H9 (cell line): ENCODE measurements at regions not wholly inside any gene's neighbourhood (a gene's known extent, or its start where the extent isn't known, plus 50 kb on each side); places are given as distances from the start of the nearest gene placed in this dataset.

Experiments used
- DNase-seq: peaks from one replicate; pipeline ENCODE4 v3.0.0-alpha.2; 2017
- H2AFZ ChIP-seq: one replicate; pipeline ENCODE4 v1.6.1; 2013; ENCODE audit warnings: mild to moderate bottlenecking, low read length, control low read depth, moderate library complexity
- H2AK5ac ChIP-seq: 2 replicates; pipeline ENCODE4 v1.6.1; 2013; ENCODE audit warnings: low read length, control low read depth, mixed read lengths; ENCODE audit not compliant: insufficient read length
- H2BK120ac ChIP-seq: one replicate; pipeline ENCODE4 v1.6.1; 2013; ENCODE audit warnings: low read depth, mild to moderate bottlenecking, low read length, control low read depth, inconsistent platforms; ENCODE audit not compliant: poor library complexity, severe bottlenecking
- H2BK12ac ChIP-seq: 2 replicates; pipeline ENCODE4 v1.6.1; 2013; ENCODE audit warnings: low read length, control low read depth, mixed read lengths, low read depth; ENCODE audit not compliant: insufficient read length
- H2BK15ac ChIP-seq: 2 replicates; pipeline ENCODE4 v1.6.1; 2013; ENCODE audit warnings: low read depth, low read length, control low read depth
- H2BK20ac ChIP-seq: one replicate; pipeline ENCODE4 v1.6.1; 2013; ENCODE audit warnings: low read depth, mild to moderate bottlenecking, low read length, control low read depth, inconsistent platforms; ENCODE audit not compliant: poor library complexity, severe bottlenecking
- H2BK5ac ChIP-seq: 2 replicates; pipeline ENCODE4 v1.6.1; 2013; ENCODE audit warnings: low read length, control low read depth, mixed read lengths; ENCODE audit not compliant: insufficient read length
- H3K14ac ChIP-seq: 2 replicates; pipeline ENCODE4 v1.6.1; 2013; ENCODE audit warnings: low read length, control low read depth; ENCODE audit not compliant: insufficient read depth
- H3K18ac ChIP-seq: 2 replicates; pipeline ENCODE4 v1.6.1; 2013; ENCODE audit warnings: low read depth, mild to moderate bottlenecking, mixed read lengths, low read length, control low read depth; ENCODE audit not compliant: insufficient read length
- H3K23ac ChIP-seq: 2 replicates; pipeline ENCODE4 v1.6.1; 2013; ENCODE audit warnings: low read length, control low read depth, mixed read lengths, low read depth; ENCODE audit not compliant: insufficient read length
- H3K23me2 ChIP-seq: 2 replicates; pipeline ENCODE4 v1.6.1; 2013; ENCODE audit warnings: low read depth, mild to moderate bottlenecking, mixed read lengths, low read length, control low read depth; ENCODE audit not compliant: insufficient read length, poor library complexity, severe bottlenecking
- H3K27ac ChIP-seq: 2 replicates; pipeline ENCODE4 v1.5.1; 2013; ENCODE audit warnings: low read length, control low read depth, mixed read lengths, low read depth; ENCODE audit not compliant: insufficient read length
- H3K27me3 ChIP-seq: 2 replicates; pipeline ENCODE4 v1.6.1; 2013; ENCODE audit warnings: low read length, control low read depth, inconsistent platforms; ENCODE audit not compliant: insufficient read depth
- H3K4ac ChIP-seq: 2 replicates; pipeline ENCODE4 v1.6.1; 2013; ENCODE audit warnings: low read depth, mild to moderate bottlenecking, control low read depth, inconsistent platforms, low read length, moderate library complexity
- H3K4me1 ChIP-seq: 2 replicates; pipeline ENCODE4 v1.6.1; 2013; ENCODE audit warnings: low read length, control low read depth, inconsistent platforms; ENCODE audit not compliant: insufficient read depth
- H3K4me2 ChIP-seq: 2 replicates; pipeline ENCODE4 v1.6.1; 2013; ENCODE audit warnings: low read length, control low read depth, mixed read lengths; ENCODE audit not compliant: insufficient read length, insufficient read depth
- H3K56ac ChIP-seq: 2 replicates; pipeline ENCODE4 v1.6.1; 2013; ENCODE audit warnings: low read depth, mild to moderate bottlenecking, mixed read lengths, low read length, control low read depth; ENCODE audit not compliant: insufficient read length
- H3K79me1 ChIP-seq: 2 replicates; pipeline ENCODE4 v1.6.1; 2013; ENCODE audit warnings: low read depth, mild to moderate bottlenecking, moderate library complexity, low read length, control low read depth, inconsistent platforms; ENCODE audit not compliant: insufficient read depth, poor library complexity, severe bottlenecking
- H3K79me2 ChIP-seq: 2 replicates; pipeline ENCODE4 v1.6.1; 2013; ENCODE audit warnings: low read length, control low read depth, inconsistent platforms; ENCODE audit not compliant: insufficient read depth
- H3K9ac ChIP-seq: 2 replicates; pipeline ENCODE4 v1.6.1; 2013; ENCODE audit warnings: low read length, control low read depth, mixed read lengths; ENCODE audit not compliant: insufficient read length; ENCODE audit errors: extremely low read depth
- H3K9me3 ChIP-seq: one replicate; pipeline ENCODE4 v1.6.1; 2013; ENCODE audit warnings: low read depth, low read length, inconsistent platforms; ENCODE audit not compliant: control insufficient read depth
- H3T11ph ChIP-seq: one replicate; pipeline ENCODE4 v1.6.1; 2013; ENCODE audit warnings: mild to moderate bottlenecking, low read length, control low read depth, inconsistent platforms
- H4K20me1 ChIP-seq: one replicate; pipeline ENCODE4 v1.6.1; 2013; ENCODE audit not compliant: control insufficient read depth, insufficient read length, insufficient read depth
- H4K5ac ChIP-seq: 2 replicates; pipeline ENCODE4 v1.6.1; 2013; ENCODE audit warnings: low read depth, mild to moderate bottlenecking, mixed read lengths, low read length, control low read depth; ENCODE audit not compliant: insufficient read length
- H4K8ac ChIP-seq: replicated peaks from 2 replicates; pipeline ENCODE4 v1.6.1; 2013; ENCODE audit warnings: low read length, control low read depth, mixed read lengths, low read depth; ENCODE audit not compliant: insufficient read length
- H4K91ac ChIP-seq: 2 replicates; pipeline ENCODE4 v1.6.1; 2013; ENCODE audit warnings: low read depth, mild to moderate bottlenecking, moderate library complexity, mixed read lengths, low read length, control low read depth; ENCODE audit not compliant: insufficient read length
- H3K27ac Mint-ChIP-seq, 3 experiments: 2 replicates in 2 of 3; 3 replicates in 1 of 3; pipeline ENCODE4 v1.8.0; 2020 to 2021; ENCODE audit warnings: mixed read lengths in 3 of 3, mild to moderate bottlenecking in 1 of 3, moderate library complexity in 1 of 3
- H3K27me3 Mint-ChIP-seq: 2 replicates; pipeline ENCODE4 v1.8.0; 2021; ENCODE audit warnings: low read depth, mild to moderate bottlenecking, moderate library complexity, mixed read lengths
- H3K36me3 Mint-ChIP-seq, 3 experiments: 2 replicates in 2 of 3; 3 replicates in 1 of 3; pipeline ENCODE4 v1.8.0; 2020 to 2021; ENCODE audit warnings: low read depth in 3 of 3, mixed read lengths in 3 of 3; ENCODE audit not compliant: insufficient read depth in 1 of 3
- H3K4me1 Mint-ChIP-seq, 2 experiments: 2 replicates each; pipeline ENCODE4 v1.8.0; 2020; ENCODE audit warnings: mixed read lengths in 2 of 2
- H3K4me3 Mint-ChIP-seq, 2 experiments: 2 replicates in 1 of 2; 3 replicates in 1 of 2; pipeline ENCODE4 v1.8.0; 2020 to 2021; ENCODE audit warnings: mild to moderate bottlenecking in 2 of 2, mixed read lengths in 2 of 2, moderate library complexity in 1 of 2
- H3K9me3 Mint-ChIP-seq, 2 experiments: 2 replicates in 1 of 2; 3 replicates in 1 of 2; pipeline ENCODE4 v1.8.0; 2020; ENCODE audit warnings: mild to moderate bottlenecking in 2 of 2, mixed read lengths in 2 of 2, moderate library complexity in 1 of 2
- WGBS: extraction: QIAGEN DNeasy Blood & Tissue Kit; methylation state at CpG from one replicate; pipeline ENCODE4 v1.1.7; 2013; ENCODE audit warnings: missing lambda C conversion rate, low lambda C conversion rate, mixed read lengths; ENCODE audit not compliant: insufficient read length; ENCODE audit errors: extremely low coverage; 5-methylcytosine and 5-hydroxymethylcytosine counted together
- TF ChIP-seq, protein P1 (sequence below): fragments of 200-600 bp; sonication (generic); conservative IDR thresholded peaks from 3 replicates; pipeline ENCODE4 v1.8.0; 2021; ENCODE audit warnings: antibody characterized with exemption, mild to moderate bottlenecking

DNA sequence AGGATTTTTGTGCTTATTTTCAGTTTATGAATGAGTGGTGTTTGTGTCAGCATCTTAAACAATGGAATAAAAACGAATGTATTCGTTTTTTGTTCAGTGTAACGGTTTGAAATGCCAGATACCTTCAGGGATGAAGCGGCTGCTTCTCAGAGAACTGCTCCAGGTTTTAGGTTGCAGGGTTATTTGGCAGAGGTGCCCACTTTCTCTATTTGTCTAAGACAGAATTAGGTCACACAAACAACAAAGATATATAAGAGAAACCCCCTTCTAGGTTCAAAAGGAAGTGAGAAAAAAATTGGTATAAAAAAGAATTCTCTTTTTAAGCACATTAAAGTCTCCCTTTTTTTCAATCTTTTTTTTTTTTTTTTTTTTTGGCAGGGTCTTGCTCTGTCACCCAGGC is 98.9 kb downstream of the MFAP3L start:
- Histone ChIP-seq H3T11ph (no peak overlapping the region), H3K9ac (no peak overlapping the region), H3K27ac (no peak overlapping the region), H2BK12ac (no peak overlapping the region), H3K4me2 (no peak overlapping the region), H3K23ac (no peak overlapping the region), H3K23me2 (no peaks in the 10 kb centered on the region), H2BK15ac (no peak overlapping the region), H3K79me1 (no peaks in the 10 kb centered on the region), H2BK120ac (no peak overlapping the region), H3K14ac (no peak overlapping the region), H3K27me3 (no peaks in the 10 kb centered on the region), H4K8ac (no peak overlapping the region), H2BK20ac (no peak overlapping the region), H2AK5ac (no peak overlapping the region), H4K20me1 (no peaks in the 10 kb centered on the region), H3K9me3 (no peaks in the 10 kb centered on the region), H2BK5ac (no peak overlapping the region), H3K18ac (no peak overlapping the region), H3K4ac (no peak overlapping the region), H3K4me1 (peaks cover 3% of the 10 kb centered on the region; the same call in 1 of the 2 replicates), H3K56ac (no peak overlapping the region), H4K5ac (no peak overlapping the region), H2AFZ (no peak overlapping the region), H4K91ac (no peak overlapping the region), H3K79me2 (no peaks in the 10 kb centered on the region)
- H3K27ac Mint-ChIP-seq, result no peak overlapping the region
- no CpG with 5 or more reads among the region's 4 CpGs for WGBS
- H3K4me1 Mint-ChIP-seq, result peaks cover 3 to 16% of the 10 kb centered on the region in 2 experiments; a peak in 3 of 4 replicates
- no peak for DNase-seq
- H3K27me3 Mint-ChIP-seq, result no peaks in the 10 kb centered on the region; the same call in 1 of the 2 replicates
- TF ChIP-seq, protein P1, sequence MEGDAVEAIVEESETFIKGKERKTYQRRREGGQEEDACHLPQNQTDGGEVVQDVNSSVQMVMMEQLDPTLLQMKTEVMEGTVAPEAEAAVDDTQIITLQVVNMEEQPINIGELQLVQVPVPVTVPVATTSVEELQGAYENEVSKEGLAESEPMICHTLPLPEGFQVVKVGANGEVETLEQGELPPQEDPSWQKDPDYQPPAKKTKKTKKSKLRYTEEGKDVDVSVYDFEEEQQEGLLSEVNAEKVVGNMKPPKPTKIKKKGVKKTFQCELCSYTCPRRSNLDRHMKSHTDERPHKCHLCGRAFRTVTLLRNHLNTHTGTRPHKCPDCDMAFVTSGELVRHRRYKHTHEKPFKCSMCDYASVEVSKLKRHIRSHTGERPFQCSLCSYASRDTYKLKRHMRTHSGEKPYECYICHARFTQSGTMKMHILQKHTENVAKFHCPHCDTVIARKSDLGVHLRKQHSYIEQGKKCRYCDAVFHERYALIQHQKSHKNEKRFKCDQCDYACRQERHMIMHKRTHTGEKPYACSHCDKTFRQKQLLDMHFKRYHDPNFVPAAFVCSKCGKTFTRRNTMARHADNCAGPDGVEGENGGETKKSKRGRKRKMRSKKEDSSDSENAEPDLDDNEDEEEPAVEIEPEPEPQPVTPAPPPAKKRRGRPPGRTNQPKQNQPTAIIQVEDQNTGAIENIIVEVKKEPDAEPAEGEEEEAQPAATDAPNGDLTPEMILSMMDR, result no peak
- H3K9me3 Mint-ChIP-seq, result peaks cover 0 to 6% of the 10 kb centered on the region in 2 experiments; a peak in 2 of 5 replicates
- H3K36me3 Mint-ChIP-seq, result no peaks in the 10 kb centered on the region; a peak in 2 of 7 replicates
- H3K4me3 Mint-ChIP-seq, result no peak overlapping the region
